ENCODE measurements at regions not wholly inside any gene's neighbourhood (a gene's known extent, or its start where the extent isn't known, plus 50 kb on each side); places are given as distances from the start of the nearest gene placed in this dataset.

DNA sequence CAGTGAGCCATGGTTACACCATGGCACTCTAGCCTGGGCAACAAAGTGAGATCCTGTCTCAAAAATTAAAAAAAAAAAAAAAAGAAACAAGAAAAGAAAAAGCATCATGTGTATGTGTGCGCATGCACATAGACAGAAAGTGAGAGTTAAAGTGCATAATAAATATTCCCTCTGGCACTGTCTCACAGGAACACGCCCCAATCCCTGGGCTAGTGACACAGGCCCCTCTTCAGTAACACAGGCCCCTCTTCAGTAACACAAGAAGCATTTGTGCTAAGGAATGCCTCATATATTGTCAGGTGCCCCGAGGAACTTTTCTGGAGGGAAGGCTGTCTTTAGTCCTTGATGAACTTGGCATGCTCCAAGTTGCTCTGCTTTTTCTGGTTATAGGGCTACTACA, 57.5 kb downstream of the RPL27A start:
- DNase-seq: no peak

- no peak for DNase-seq
Measured at GRCh38 chr11:8744423-8744822, 61.8 kb downstream of the RPL27A start.

DNA sequence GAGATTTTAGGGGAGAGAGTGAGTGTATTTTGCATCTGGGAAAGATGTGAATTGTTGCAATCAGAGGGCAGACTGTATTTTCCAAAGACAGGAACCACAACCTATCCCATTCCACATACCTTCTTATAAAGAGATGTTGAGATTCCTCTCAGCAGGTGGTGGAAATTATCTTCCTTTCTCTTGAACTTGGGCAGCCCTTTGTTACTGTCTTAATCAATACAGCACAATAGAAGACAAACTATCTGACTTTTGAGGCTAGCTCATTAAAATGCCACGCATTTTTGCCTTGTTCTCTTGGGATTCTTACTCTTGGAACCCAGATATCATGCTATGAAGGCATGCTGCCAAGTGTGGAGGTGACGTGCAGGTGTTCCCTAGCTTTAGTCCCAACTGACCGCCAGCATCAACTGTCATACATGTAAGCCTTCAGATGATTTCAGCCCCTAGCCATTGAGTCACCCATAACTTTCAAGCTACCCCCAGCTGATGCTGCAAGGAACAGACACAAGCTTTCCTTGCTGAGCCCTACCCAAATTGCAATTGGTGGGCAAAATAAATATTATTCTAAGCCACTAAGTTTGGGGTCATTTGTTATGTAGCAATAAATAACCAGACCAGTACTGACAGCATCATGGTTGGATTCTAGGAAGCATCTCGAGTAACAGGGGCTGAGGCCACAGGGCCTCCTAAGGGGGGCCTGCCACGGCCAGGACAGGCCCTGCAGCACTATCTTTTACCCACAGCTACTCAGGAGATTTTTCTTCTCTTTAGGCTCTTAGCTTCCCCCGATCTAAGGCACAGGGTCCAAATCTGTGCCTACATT, 63.0 kb downstream of the RPL27A start:
- no peak for DNase-seq

DNA sequence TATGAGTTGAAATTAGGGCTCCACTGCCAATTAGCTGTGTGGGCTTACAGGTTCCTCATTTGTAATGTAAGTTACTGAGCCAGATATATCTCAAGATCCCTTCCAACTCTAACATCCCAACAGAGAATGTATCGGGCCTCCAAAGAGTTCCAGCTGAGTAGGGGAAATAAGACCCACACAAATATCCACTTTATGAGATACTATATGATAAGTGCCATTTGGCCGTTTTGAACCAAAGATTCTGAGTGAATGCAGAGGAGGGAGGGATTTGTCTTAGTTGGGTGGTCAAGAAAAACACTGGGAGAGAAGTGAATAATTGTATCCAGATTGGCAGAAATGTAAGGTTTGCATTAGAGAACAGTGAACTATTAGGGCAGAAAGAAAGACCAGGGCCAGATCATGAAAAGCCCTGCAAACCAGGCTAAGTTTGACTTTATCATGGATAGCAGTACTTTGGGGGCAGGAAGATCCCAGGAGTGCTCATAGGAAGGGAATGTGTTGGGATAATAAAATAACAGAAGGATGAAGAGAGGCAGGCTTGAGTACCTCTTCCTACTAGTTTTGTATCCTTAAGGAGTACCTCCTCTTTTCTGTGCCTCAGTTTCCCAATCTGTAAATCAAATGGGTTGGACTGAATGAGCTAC, 63.9 kb downstream of the RPL27A start:
- no peak for DNase-seq

GRCh38 chr11:8747173-8747572, 64.6 kb downstream of the RPL27A start:
- DNase-seq: no peak

DNA sequence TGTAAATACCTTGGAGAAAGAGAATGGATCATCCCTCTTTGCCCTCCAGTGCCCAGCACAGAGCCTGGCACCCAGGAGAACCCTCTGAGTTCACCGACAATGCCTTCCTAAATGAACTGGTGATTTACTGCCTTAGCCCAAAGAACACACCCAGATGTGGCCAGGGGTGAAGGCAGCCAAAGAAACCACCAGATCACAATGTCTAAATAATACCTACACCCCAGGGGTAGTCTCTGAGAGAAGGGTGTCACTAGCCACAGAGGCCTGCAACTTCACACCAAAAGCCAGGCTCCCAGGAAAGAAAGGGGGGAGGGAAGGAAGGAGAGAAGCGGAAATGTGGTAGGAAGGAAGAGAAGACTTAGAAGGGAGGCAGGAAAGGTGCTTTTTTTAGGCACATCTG, 65.7 kb downstream of the RPL27A start:
- no peak for DNase-seq

DNA sequence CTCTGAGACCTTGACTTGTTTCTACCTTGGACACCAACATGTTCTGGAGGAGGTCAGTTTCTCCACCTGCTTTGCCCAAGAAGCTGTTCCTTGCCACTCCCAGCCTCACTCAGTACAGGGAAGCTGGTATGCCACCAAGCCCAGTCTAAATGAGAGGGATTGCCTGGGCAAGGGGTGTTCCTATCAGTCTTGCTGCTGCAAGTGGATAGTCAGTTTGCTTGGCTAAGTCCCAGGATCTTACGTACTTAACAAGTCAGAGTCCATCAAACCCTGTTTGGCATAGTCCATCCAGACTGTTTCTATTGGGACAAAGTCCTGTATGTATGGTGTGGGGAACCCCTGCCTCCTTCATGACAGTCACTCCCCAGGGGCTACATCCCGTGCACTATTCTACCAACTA, 66.6 kb downstream of the RPL27A start:
- DNase-seq: no peak

GRCh38 chr11:8754241-8754640, 71.6 kb downstream of the RPL27A start:
- DNase-seq: no peak

DNA sequence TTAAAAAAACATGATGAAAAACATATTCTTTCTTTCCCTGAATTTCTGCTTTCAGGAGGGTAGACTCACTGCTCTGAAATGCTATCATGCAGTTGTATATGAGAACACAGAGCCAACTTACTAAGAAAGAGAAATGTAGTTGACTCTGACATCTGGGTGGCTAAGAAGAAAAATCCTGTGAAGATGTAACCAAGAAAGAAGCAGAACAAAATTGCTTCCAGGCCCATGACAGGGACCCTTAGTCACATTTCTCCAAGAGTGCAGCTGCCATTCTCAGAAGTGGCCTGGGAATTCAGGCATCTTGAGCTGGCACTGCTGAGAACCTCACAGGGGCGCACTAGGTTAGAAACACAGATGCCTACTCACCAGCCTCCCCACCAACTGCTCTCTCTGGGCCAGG, 73.6 kb downstream of the RPL27A start:
- no peak for DNase-seq

DNA sequence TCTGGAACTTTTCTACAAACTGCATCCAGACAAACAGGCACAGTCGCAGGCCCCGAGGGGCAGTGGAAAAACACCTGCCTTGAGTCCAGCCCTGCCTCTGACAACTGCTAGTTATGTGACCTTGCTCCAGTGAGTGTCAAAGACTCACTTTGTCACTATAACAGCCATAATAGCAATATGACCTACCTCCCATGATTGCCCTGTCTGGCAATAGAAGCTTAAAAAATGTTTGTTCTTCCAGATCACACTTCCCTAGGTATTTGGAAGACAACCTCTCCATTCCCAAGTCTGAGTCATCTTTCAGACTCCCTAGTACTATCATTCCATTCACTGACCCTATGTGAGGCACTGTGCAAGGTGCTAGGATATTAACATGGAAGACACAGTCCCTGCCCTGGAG, 74.5 kb downstream of the RPL27A start:
- no peak for DNase-seq

DNA sequence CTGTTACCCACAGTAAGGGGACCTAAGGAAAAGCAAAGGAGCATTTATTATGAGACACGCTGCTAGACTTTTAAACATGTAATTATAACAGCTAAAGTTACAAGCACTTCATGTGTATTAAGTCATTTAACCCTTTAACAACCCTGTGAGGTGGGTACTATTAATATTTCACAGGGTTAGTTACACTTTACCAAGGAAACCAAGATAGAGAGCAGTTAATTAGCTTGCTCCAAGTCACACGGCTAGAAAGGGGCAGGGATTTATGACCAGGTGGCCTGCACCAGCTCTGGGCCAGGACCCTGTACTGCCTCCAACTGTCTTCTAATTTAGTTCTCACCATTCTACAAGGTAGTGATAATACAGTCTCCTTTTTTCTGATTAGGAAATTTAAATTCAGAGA, 74.9 kb downstream of the RPL27A start:
- DNase-seq: no peak

DNA sequence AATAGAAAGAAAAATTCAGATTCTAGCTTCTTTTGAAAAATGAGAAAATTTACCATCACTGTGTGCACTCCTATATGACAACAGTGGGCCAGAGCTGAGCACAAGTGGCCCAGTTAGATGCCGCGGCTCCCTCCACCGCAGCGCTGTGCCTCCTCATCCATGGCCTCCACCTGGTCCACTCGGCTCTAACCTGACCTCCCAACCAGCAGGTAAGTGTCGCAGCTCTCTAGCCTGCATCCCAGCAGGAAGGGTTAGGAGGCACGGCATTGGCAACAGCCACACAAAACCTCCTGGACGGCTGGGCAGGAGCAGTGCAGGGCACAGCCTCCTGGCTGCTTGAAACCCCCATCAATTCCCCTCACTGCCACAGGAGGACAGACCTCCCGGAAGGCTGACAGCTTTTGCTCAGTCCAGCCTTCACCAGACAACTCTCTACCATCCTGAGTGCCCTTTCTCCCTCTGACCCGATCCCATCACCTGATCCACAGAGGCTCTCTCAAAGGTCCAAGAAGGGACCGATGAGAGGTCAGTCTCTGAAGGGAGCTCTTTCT, 76.1 kb downstream of the RPL27A start:
- no peak for DNase-seq

DNA sequence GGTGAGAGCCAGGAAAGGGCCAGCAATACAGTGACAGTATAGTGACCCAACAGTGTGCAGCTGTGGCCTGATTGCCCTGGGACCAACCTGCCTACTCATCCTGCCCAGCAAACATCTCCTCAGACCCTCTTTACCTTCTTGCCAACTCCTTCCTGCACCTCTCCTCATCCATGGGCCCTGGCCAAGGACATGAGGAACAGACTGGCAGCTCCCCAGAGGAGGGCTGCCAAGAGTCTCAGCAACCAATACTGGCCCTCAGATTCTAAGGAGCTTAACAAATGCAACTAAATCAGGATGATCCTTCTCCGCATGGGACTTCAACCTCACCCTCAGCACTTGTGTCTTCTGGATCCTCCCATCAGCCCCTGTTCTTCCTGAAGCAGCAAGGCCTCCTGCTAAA, 77.0 kb downstream of the RPL27A start:
- no peak for DNase-seq

DNA sequence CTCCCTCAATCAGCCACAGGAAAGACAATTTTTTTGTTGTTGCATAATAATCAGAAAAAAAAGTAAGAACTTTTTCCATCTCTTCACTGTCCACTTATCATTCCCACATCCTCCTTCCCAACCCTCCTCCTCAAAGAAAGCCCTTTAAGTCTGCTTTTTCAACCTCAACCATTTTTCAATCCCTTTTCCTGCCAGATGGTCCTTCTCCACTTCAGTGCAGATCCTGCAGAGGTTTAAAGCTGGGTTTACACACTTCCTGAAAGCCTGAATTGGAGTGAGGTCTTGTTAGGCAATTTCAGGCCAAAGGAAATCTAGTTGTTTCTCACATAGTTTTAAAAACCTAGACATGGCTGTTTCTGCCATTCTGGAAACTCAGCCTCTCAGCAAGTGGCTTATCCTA, 78.3 kb downstream of the RPL27A start:
- DNase-seq: no peak

DNA sequence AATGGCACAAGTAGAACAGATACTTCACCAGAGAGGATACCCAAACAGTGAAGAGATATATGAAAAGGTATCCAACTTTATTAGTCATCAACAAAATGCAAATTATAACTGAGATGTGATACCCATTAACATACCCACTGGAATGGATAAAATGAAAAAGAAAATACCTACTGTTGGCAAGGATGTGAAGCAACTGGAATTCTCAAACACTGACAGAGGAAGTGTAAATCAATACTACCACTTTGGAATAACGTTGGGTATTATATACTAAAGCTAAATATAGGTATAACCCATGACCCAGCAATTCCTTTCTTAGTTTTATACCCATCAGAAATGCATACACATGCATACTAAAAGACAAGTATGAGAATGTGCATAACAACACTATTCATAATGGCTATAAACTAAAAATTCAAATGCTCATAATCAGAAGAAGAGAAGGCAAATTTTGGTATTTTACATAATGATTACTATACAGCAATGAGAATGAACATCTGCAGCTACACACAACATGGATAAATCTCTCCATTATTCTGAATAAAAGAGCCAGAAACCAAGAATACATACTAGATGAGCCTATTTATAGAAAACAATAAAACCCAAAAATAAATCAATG, 80.6 kb downstream of the RPL27A start:
- no peak for DNase-seq

GRCh38 chr11:8765294-8765693, 82.7 kb downstream of the RPL27A start:
- no peak for DNase-seq

- DNase-seq: no peak
Measured at GRCh38 chr11:8766043-8766987, 83.7 kb downstream of the RPL27A start.

DNA sequence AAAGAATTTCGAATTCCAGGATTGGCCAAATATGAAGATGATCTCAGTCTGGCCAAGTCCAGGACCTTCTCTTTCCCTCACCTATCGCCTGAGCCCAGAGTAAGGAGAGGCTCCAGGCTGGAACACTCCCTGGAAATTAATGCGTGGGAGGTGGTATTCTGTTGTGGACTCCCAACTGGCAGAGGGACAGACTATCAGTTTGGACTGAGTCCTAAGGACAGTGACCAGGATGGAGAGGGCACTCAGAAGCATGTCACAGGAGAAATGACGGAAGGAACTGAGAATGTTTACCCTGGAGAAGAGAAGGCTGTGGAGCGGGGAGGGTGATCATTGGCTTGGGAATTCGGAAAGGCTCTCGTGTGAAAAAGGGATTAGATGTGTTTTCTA, 84.4 kb downstream of the RPL27A start:
- DNase-seq: no peak

DNA sequence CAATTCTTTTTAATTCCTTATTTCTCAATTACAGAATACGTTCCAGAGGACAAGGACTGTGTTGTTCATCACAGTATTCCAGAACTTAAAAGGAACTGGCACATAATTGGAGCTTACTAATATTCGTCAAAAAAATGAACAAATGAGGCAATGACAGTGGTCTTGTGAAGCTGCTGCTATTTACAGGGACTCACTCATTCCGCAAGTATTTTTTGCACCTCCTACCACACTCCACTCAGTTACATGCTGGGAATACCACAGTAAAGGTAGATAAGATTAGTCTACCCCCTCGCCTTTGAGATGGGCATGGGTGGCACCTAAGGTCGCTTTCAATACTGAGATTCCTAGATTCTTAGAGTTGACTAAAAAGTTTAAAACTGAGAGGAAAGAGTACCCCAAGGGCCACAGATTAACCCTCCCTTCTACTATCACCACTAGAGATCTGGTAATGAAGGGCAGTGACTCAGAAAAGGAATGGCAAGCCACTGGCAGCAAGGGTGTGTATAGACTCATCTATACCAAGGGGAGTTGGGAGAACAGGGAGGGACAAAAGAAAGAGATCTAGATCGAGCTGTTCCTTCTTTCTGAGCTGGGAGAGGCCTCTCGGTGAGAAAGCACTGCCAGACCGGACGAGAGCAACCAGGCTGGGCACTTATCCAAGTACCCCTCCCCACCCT, 85.0 kb downstream of the RPL27A start:
- no peak for DNase-seq

- DNase-seq: no peak
Measured at GRCh38 chr11:8768625-8769333, 86.2 kb downstream of the RPL27A start.
